GM23338 (cell line): ENCODE measurements at regions not wholly inside any gene's neighbourhood (a gene's known extent, or its start where the extent isn't known, plus 50 kb on each side); places are given as distances from the start of the nearest gene placed in this dataset.

Experiments used
- ATAC-seq: fragments of 200-7000 bp; cut with Tn5 transposase; 3 replicates; pipeline ENCODE4 v1.9.1; 2020
- DNase-seq: peaks from one replicate; pipeline ENCODE4 v3.0.0-alpha.2; 2015; ENCODE audit warnings: low spot score
- H2AFZ ChIP-seq: fragments of 200-600 bp; sonication (generic); 2 replicates; pipeline ENCODE4 v1.8.0; 2016; ENCODE audit warnings: antibody characterized with exemption, mild to moderate bottlenecking, moderate library complexity
- H3F3A ChIP-seq: fragments of 200-600 bp; sonication (generic); replicated peaks from 2 replicates; pipeline ENCODE4 v1.8.0; 2017; ENCODE audit warnings: antibody characterized with exemption, mixed run types, low read depth
- H3K27ac ChIP-seq: fragments of 200-600 bp; sonication (generic); 2 replicates; pipeline ENCODE4 v1.6.1; 2016; ENCODE audit warnings: low read depth
- H3K27me3 ChIP-seq: fragments of 200-600 bp; sonication (generic); 2 replicates; pipeline ENCODE4 v1.8.0; 2016; ENCODE audit warnings: mild to moderate bottlenecking, mixed run types, moderate library complexity; ENCODE audit not compliant: insufficient read depth
- H3K36me3 ChIP-seq: fragments of 200-600 bp; sonication (generic); 2 replicates; pipeline ENCODE4 v1.8.0; 2016; ENCODE audit warnings: mild to moderate bottlenecking; ENCODE audit not compliant: insufficient read depth
- H3K4me1 ChIP-seq: fragments of 200-600 bp; sonication (generic); 2 replicates; pipeline ENCODE4 v1.8.0; 2016; ENCODE audit warnings: mild to moderate bottlenecking, moderate library complexity; ENCODE audit not compliant: insufficient read depth
- H3K4me2 ChIP-seq: fragments of 200-600 bp; sonication (generic); 2 replicates; pipeline ENCODE4 v1.7.1; 2017; ENCODE audit warnings: mixed run types
- H3K4me3 ChIP-seq: fragments of 200-600 bp; sonication (generic); 2 replicates; pipeline ENCODE4 v1.6.1; 2016; ENCODE audit warnings: mixed run types
- H3K79me2 ChIP-seq: fragments of 200-600 bp; sonication (generic); replicated peaks from 2 replicates; pipeline ENCODE4 v1.8.0; 2017; ENCODE audit warnings: mild to moderate bottlenecking; ENCODE audit not compliant: insufficient read depth
- H3K9me2 ChIP-seq: fragments of 200-600 bp; sonication (generic); 2 replicates; pipeline ENCODE4 v1.8.0; 2017; ENCODE audit not compliant: insufficient read depth
- H4K20me1 ChIP-seq: fragments of 200-600 bp; sonication (generic); replicated peaks from 2 replicates; pipeline ENCODE4 v1.8.0; 2017; ENCODE audit warnings: mild to moderate bottlenecking; ENCODE audit not compliant: insufficient read depth
- H3K27ac Mint-ChIP-seq: 2 replicates; pipeline ENCODE4 v1.8.0; 2020; ENCODE audit warnings: inconsistent platforms, mild to moderate bottlenecking, moderate library complexity, mixed read lengths
- H3K27me3 Mint-ChIP-seq: 3 replicates; pipeline ENCODE4 v1.8.0; 2022; ENCODE audit warnings: low read depth, mild to moderate bottlenecking, moderate library complexity, mixed read lengths, inconsistent platforms; ENCODE audit not compliant: insufficient read depth, poor library complexity
- H3K36me3 Mint-ChIP-seq: 3 replicates; pipeline ENCODE4 v1.8.0; 2021; ENCODE audit warnings: low read depth, mild to moderate bottlenecking, inconsistent platforms, moderate library complexity, mixed read lengths
- H3K4me1 Mint-ChIP-seq: 3 replicates; pipeline ENCODE4 v1.8.0; 2020; ENCODE audit warnings: mild to moderate bottlenecking, inconsistent platforms, mixed read lengths
- H3K4me3 Mint-ChIP-seq: 3 replicates; pipeline ENCODE4 v1.8.0; 2021; ENCODE audit warnings: moderate library complexity, mild to moderate bottlenecking, inconsistent platforms, mixed read lengths
- H3K9me3 Mint-ChIP-seq: 3 replicates; pipeline ENCODE4 v1.8.0; 2020; ENCODE audit warnings: moderate library complexity, mild to moderate bottlenecking, inconsistent platforms, mixed read lengths
- CREB1 ChIP-seq: fragments of 250-450 bp; sonication (Bioruptor Pico); IDR thresholded peaks from 2 replicates; pipeline ENCODE4 v1.5.0; 2020; ENCODE audit warnings: low read depth, mild to moderate bottlenecking, moderate library complexity
- CTCF ChIP-seq, 2 experiments: fragments of 200-600 bp in 1 of 2; sonication (generic) in 1 of 2; conservative IDR thresholded peaks; 2 replicates each; pipeline versions ENCODE4 v1.5.1 to v1.6.1; 2016 to 2017; ENCODE audit warnings: antibody characterized with exemption in 2 of 2, low read depth in 2 of 2, mild to moderate bottlenecking in 2 of 2, moderate library complexity in 1 of 2
- EZH2 ChIP-seq: fragments of 200-600 bp; sonication (generic); IDR thresholded peaks from one replicate; pipeline ENCODE4 v1.8.0; 2017; ENCODE audit warnings: antibody characterized with exemption, mild to moderate bottlenecking, low read depth; ENCODE audit not compliant: unreplicated experiment
- EZH2phosphoT487 ChIP-seq: fragments of 200-600 bp; sonication (generic); IDR thresholded peaks from one replicate; pipeline ENCODE4 v1.8.1; 2018; ENCODE audit warnings: antibody characterized with exemption; ENCODE audit not compliant: unreplicated experiment
- JUNB ChIP-seq: IDR thresholded peaks from one replicate; pipeline ENCODE4 v1.6.1; 2016; ENCODE audit warnings: antibody characterized with exemption; ENCODE audit not compliant: unreplicated experiment
- NANOG ChIP-seq: IDR thresholded peaks from 2 replicates; pipeline ENCODE4 v1.6.1; 2016; ENCODE audit warnings: antibody characterized with exemption, borderline replicate concordance
- POLR2AphosphoS5 ChIP-seq: IDR thresholded peaks from 2 replicates; pipeline ENCODE4 v1.6.1; 2016; ENCODE audit warnings: antibody characterized with exemption, low read depth
- REST ChIP-seq: IDR thresholded peaks from one replicate; pipeline ENCODE4 v1.6.1; 2018; ENCODE audit warnings: antibody characterized with exemption; ENCODE audit not compliant: unreplicated experiment
- STAT1 ChIP-seq: IDR thresholded peaks from one replicate; pipeline ENCODE4 v1.6.1; 2016; ENCODE audit warnings: antibody characterized with exemption; ENCODE audit not compliant: unreplicated experiment
- ZNF114 ChIP-seq: fragments of 250-450 bp; sonication (Bioruptor Pico); IDR thresholded peaks from 2 replicates; pipeline ENCODE4 v1.5.0; 2020; ENCODE audit warnings: mild to moderate bottlenecking, moderate library complexity
- ZNF331 ChIP-seq: fragments of 250-450 bp; sonication (Bioruptor Pico); IDR thresholded peaks from 2 replicates; pipeline ENCODE4 v1.5.0; 2020; ENCODE audit warnings: low read depth, mild to moderate bottlenecking, moderate library complexity
- TF ChIP-seq, protein P1 (sequence below): IDR thresholded peaks from 2 replicates; pipeline ENCODE4 v1.6.1; 2016; ENCODE audit warnings: antibody characterized with exemption
- TF ChIP-seq, protein P2 (sequence below): fragments of 250-450 bp; sonication (Bioruptor Pico); IDR thresholded peaks from 2 replicates; pipeline ENCODE4 v1.5.0; 2020; ENCODE audit warnings: mild to moderate bottlenecking, moderate library complexity

- Histone ChIP-seq H3F3A (no peaks in the 10 kb centered on the region), H3K27me3 (no peaks in the 10 kb centered on the region), H3K79me2 (no peaks in the 10 kb centered on the region), H3K27ac (no peak overlapping the region), H4K20me1 (no peaks in the 10 kb centered on the region), H3K4me2 (no peak overlapping the region), H3K36me3 (no peaks in the 10 kb centered on the region), H2AFZ (no peak overlapping the region), H3K4me3 (no peak overlapping the region), H3K9me2 (no peaks in the 10 kb centered on the region), H3K4me1 (peaks cover 5% of the 10 kb centered on the region; the same call in 1 of the 2 replicates)
- ATAC-seq (no peak), DNase-seq (no peak)
- Mint-ChIP-seq H3K27me3 (no peaks in the 10 kb centered on the region), H3K4me1 (peaks cover 7% of the 10 kb centered on the region), H3K36me3 (peaks cover 5% of the 10 kb centered on the region; the same call in 2 of the 3 replicates), H3K4me3 (no peak overlapping the region), H3K27ac (no peak overlapping the region), H3K9me3 (peaks cover 16% of the 10 kb centered on the region)
- TF ChIP-seq EZH2phosphoT487 (no peak), ZNF114 (CRISPR knock-in tag) (no peak), CREB1 (CRISPR knock-in tag) (no peak), REST (no peak), NANOG (no peak), POLR2AphosphoS5 (no peak), EZH2 (no peak), JUNB (no peak), CTCF (conservative IDR thresholded peaks at IDR 0.05; ENCODE audit: low read depth in 2 of 2) (no peak), STAT1 (no peak), ZNF331 (CRISPR knock-in tag) (no peak)
- TF ChIP-seq, protein P1, sequence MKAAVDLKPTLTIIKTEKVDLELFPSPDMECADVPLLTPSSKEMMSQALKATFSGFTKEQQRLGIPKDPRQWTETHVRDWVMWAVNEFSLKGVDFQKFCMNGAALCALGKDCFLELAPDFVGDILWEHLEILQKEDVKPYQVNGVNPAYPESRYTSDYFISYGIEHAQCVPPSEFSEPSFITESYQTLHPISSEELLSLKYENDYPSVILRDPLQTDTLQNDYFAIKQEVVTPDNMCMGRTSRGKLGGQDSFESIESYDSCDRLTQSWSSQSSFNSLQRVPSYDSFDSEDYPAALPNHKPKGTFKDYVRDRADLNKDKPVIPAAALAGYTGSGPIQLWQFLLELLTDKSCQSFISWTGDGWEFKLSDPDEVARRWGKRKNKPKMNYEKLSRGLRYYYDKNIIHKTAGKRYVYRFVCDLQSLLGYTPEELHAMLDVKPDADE: no peak
- TF ChIP-seq, protein P2, sequence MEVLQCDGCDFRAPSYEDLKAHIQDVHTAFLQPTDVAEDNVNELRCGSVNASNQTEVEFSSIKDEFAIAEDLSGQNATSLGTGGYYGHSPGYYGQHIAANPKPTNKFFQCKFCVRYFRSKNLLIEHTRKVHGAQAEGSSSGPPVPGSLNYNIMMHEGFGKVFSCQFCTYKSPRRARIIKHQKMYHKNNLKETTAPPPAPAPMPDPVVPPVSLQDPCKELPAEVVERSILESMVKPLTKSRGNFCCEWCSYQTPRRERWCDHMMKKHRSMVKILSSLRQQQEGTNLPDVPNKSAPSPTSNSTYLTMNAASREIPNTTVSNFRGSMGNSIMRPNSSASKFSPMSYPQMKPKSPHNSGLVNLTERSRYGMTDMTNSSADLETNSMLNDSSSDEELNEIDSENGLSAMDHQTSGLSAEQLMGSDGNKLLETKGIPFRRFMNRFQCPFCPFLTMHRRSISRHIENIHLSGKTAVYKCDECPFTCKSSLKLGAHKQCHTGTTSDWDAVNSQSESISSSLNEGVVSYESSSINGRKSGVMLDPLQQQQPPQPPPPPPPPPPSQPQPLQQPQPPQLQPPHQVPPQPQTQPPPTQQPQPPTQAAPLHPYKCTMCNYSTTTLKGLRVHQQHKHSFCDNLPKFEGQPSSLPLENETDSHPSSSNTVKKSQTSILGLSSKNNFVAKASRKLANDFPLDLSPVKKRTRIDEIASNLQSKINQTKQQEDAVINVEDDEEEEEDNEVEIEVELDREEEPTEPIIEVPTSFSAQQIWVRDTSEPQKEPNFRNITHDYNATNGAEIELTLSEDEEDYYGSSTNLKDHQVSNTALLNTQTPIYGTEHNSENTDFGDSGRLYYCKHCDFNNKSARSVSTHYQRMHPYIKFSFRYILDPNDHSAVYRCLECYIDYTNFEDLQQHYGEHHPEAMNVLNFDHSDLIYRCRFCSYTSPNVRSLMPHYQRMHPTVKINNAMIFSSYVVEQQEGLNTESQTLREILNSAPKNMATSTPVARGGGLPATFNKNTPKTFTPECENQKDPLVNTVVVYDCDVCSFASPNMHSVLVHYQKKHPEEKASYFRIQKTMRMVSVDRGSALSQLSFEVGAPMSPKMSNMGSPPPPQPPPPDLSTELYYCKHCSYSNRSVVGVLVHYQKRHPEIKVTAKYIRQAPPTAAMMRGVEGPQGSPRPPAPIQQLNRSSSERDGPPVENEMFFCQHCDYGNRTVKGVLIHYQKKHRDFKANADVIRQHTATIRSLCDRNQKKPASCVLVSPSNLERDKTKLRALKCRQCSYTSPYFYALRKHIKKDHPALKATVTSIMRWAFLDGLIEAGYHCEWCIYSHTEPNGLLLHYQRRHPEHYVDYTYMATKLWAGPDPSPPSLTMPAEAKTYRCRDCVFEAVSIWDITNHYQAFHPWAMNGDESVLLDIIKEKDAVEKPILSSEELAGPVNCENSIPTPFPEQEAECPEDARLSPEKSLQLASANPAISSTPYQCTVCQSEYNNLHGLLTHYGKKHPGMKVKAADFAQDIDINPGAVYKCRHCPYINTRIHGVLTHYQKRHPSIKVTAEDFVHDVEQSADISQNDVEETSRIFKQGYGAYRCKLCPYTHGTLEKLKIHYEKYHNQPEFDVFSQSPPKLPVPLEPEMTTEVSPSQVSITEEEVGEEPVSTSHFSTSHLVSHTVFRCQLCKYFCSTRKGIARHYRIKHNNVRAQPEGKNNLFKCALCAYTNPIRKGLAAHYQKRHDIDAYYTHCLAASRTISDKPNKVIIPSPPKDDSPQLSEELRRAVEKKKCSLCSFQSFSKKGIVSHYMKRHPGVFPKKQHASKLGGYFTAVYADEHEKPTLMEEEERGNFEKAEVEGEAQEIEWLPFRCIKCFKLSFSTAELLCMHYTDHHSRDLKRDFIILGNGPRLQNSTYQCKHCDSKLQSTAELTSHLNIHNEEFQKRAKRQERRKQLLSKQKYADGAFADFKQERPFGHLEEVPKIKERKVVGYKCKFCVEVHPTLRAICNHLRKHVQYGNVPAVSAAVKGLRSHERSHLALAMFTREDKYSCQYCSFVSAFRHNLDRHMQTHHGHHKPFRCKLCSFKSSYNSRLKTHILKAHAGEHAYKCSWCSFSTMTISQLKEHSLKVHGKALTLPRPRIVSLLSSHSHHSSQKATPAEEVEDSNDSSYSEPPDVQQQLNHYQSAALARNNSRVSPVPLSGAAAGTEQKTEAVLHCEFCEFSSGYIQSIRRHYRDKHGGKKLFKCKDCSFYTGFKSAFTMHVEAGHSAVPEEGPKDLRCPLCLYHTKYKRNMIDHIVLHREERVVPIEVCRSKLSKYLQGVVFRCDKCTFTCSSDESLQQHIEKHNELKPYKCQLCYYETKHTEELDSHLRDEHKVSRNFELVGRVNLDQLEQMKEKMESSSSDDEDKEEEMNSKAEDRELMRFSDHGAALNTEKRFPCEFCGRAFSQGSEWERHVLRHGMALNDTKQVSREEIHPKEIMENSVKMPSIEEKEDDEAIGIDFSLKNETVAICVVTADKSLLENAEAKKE: no peak
These were observed 62.9 kb upstream of the FAM110C start for GRCh38 chr2:108920-109809.
